SU-DHL-6 (cell line): ENCODE measurements at regions not wholly inside any gene's neighbourhood (a gene's known extent, or its start where the extent isn't known, plus 50 kb on each side); places are given as distances from the start of the nearest gene placed in this dataset.

ENCODE experiments used
- H2AFZ ChIP-seq: fragments of 200-600 bp; sonication (generic); 2 replicates; pipeline ENCODE4 v1.6.1; 2014; ENCODE audit warnings: low read depth, mild to moderate bottlenecking, moderate library complexity, mixed read lengths, antibody characterized with exemption, low read length; ENCODE audit not compliant: severe bottlenecking
- H3F3A ChIP-seq: fragments of 200-600 bp; shearing (Covaris generic); 2 replicates; pipeline ENCODE4 v1.6.0; 2016; ENCODE audit warnings: antibody characterized with exemption, mild to moderate bottlenecking; ENCODE audit not compliant: insufficient read depth
- H3K27ac ChIP-seq: fragments of 200-600 bp; sonication (generic); 2 replicates; pipeline ENCODE4 v1.5.1; 2016; ENCODE audit warnings: low read depth, mild to moderate bottlenecking, low read length, moderate library complexity, mixed read lengths
- H3K27me3 ChIP-seq: fragments of 200-600 bp; sonication (generic), shearing (Covaris generic); 2 replicates; pipeline ENCODE4 v1.6.0; 2014; ENCODE audit warnings: mild to moderate bottlenecking, low read length
- H3K36me3 ChIP-seq: fragments of 200-600 bp; sonication (generic); 2 replicates; pipeline ENCODE4 v1.6.1; 2014; ENCODE audit warnings: mild to moderate bottlenecking, low read length, mixed read lengths
- H3K4me2 ChIP-seq: fragments of 300-600, 200-600 bp; shearing (Covaris generic), sonication (generic); 2 replicates; pipeline ENCODE4 v1.6.0; 2014; ENCODE audit warnings: low read length, low read depth, mild to moderate bottlenecking; ENCODE audit not compliant: poor library complexity, severe bottlenecking
- H3K4me3 ChIP-seq: fragments of 200-600 bp; sonication (generic); 2 replicates; pipeline ENCODE4 v1.5.1; 2014; ENCODE audit warnings: antibody characterized with exemption, low read length, mild to moderate bottlenecking, mixed read lengths; ENCODE audit not compliant: insufficient read depth, poor library complexity, severe bottlenecking
- H3K79me2 ChIP-seq: fragments of 200-600 bp; sonication (generic); 2 replicates; pipeline ENCODE4 v1.6.1; 2014; ENCODE audit warnings: mild to moderate bottlenecking, low read length, moderate library complexity; ENCODE audit not compliant: insufficient read depth
- H3K9ac ChIP-seq: fragments of 200-600 bp; sonication (generic); 2 replicates; pipeline ENCODE4 v1.7.0; 2014; ENCODE audit warnings: mild to moderate bottlenecking, low read length
- H3K9me2 ChIP-seq: fragments of 200-600 bp; sonication (generic); replicated peaks from 2 replicates; pipeline ENCODE4 v1.6.1; 2014; ENCODE audit warnings: low read length; ENCODE audit not compliant: insufficient read depth
- H3K9me3 ChIP-seq: fragments of 200-600 bp; sonication (generic); 2 replicates; pipeline ENCODE4 v1.6.1; 2014; ENCODE audit warnings: low read length, mixed read lengths; ENCODE audit not compliant: insufficient read depth
- H4K20me1 ChIP-seq: fragments of 200-600 bp; sonication (generic); 2 replicates; pipeline ENCODE4 v1.6.1; 2014; ENCODE audit warnings: low read depth, mild to moderate bottlenecking, antibody characterized with exemption, low read length, moderate library complexity, mixed read lengths
- EZH2phosphoT487 ChIP-seq: fragments of 200-600 bp; sonication (generic), shearing (Covaris generic); conservative IDR thresholded peaks from 2 replicates; pipeline ENCODE4 v1.6.1; 2018; ENCODE audit warnings: mild to moderate bottlenecking, antibody characterized with exemption, low read length, moderate library complexity, mixed read lengths
- TF ChIP-seq, protein P1 (sequence below): fragments of 200-600 bp; sonication (generic); IDR thresholded peaks from one replicate; pipeline ENCODE4 v1.5.1; 2017; ENCODE audit warnings: antibody characterized with exemption, mild to moderate bottlenecking, low read length, moderate library complexity; ENCODE audit not compliant: insufficient read depth, poor library complexity, severe bottlenecking

DNA sequence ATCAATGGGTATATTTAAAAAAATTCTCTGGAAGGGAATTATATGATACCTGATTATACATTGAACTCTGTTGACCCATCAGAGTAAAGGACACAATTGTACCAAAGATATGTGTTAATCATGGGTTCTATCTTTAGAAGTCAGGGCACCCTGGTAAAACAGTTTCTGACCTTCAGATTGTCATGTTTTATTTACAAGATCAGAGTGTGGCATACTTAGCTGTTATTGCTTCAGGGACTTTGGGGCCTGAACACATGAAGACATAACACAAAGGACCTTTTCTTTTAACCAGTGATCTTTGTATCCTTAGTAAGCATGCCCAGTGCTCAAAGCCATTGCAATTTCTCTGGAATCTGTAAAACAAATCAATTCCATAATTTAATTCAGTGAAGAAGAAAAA, 204.8 kb upstream of the RPS6KA3 start:
- no peak overlapping the region for H2AFZ ChIP-seq
- no peaks in the 10 kb centered on the region for H3K9me2 ChIP-seq
- no peaks in the 10 kb centered on the region for H3K9me3 ChIP-seq
- no peak overlapping the region for H3K4me2 ChIP-seq
- no peaks in the 10 kb centered on the region for H3K79me2 ChIP-seq
- H3K27ac ChIP-seq, result no peak overlapping the region
- no peak overlapping the region for H3K9ac ChIP-seq
- no peaks in the 10 kb centered on the region for H3K27me3 ChIP-seq
- no peaks in the 10 kb centered on the region for H3K36me3 ChIP-seq
- H3K4me3 ChIP-seq, result no peak overlapping the region
- H3F3A ChIP-seq, result no peaks in the 10 kb centered on the region
- H4K20me1 ChIP-seq, result no peaks in the 10 kb centered on the region
- TF ChIP-seq, protein P1, sequence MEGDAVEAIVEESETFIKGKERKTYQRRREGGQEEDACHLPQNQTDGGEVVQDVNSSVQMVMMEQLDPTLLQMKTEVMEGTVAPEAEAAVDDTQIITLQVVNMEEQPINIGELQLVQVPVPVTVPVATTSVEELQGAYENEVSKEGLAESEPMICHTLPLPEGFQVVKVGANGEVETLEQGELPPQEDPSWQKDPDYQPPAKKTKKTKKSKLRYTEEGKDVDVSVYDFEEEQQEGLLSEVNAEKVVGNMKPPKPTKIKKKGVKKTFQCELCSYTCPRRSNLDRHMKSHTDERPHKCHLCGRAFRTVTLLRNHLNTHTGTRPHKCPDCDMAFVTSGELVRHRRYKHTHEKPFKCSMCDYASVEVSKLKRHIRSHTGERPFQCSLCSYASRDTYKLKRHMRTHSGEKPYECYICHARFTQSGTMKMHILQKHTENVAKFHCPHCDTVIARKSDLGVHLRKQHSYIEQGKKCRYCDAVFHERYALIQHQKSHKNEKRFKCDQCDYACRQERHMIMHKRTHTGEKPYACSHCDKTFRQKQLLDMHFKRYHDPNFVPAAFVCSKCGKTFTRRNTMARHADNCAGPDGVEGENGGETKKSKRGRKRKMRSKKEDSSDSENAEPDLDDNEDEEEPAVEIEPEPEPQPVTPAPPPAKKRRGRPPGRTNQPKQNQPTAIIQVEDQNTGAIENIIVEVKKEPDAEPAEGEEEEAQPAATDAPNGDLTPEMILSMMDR, result no peak
- no peak for TF ChIP-seq EZH2phosphoT487

DNA sequence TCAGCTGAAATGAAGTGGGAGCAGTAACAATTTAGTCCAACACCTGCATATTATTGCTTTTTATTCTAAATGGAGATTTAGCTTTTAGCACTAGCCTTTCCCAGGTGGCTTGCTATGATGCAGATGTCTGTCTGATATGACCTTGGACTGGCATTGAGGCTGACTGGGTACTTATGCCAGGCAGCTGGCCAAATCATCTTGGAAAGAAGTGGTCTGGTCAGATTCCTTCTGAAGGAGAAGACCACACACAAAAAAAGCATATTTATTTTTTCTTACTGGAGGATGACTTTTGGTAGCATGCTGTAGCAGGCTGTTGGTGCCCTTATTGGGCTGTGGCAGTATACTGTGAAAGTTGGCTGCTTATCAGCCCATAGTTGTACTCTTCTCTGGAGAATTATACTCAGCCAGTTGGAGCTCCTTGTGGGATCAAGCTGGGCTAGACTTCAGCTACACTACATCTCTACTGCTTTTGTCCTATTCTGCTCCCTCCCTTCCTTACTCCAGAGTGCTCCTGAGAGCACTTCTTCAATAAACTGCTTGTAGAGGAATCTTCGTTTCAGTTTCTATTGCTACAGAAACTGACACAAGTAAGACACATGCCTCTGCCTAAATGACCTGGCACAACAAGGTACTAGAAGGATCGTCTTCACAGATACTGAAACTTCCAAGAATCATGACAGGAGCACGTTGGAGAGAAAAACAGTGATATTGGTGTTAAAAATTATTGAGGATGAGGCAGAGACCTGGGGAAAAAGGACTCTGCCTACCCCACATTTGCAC, 196.8 kb upstream of the RPS6KA3 start:
- Histone ChIP-seq H3K79me2 (no peaks in the 10 kb centered on the region), H2AFZ (no peak overlapping the region), H3F3A (no peaks in the 10 kb centered on the region), H3K9me2 (no peaks in the 10 kb centered on the region), H4K20me1 (no peaks in the 10 kb centered on the region), H3K27ac (no peak overlapping the region), H3K4me3 (no peak overlapping the region), H3K27me3 (no peaks in the 10 kb centered on the region), H3K9ac (no peak overlapping the region), H3K36me3 (no peaks in the 10 kb centered on the region), H3K9me3 (no peaks in the 10 kb centered on the region), H3K4me2 (no peak overlapping the region)
- no peak for TF ChIP-seq EZH2phosphoT487
- TF ChIP-seq, protein P1, result no peak

- Histone ChIP-seq H3F3A (no peaks in the 10 kb centered on the region), H2AFZ (no peak overlapping the region), H3K79me2 (no peaks in the 10 kb centered on the region), H3K27ac (no peak overlapping the region), H3K9me2 (no peaks in the 10 kb centered on the region), H3K4me3 (no peak overlapping the region), H4K20me1 (no peaks in the 10 kb centered on the region), H3K27me3 (no peaks in the 10 kb centered on the region), H3K36me3 (no peaks in the 10 kb centered on the region), H3K4me2 (no peak overlapping the region), H3K9ac (no peak overlapping the region), H3K9me3 (no peaks in the 10 kb centered on the region)
- TF ChIP-seq, protein P1, result no peak
- no peak for TF ChIP-seq EZH2phosphoT487
Measured at GRCh38 chrX:20461576-20461975, 194.9 kb upstream of the RPS6KA3 start.
